ENCODE measurements at regions not wholly inside any gene's neighbourhood (a gene's known extent, or its start where the extent isn't known, plus 50 kb on each side); places are given as distances from the start of the nearest gene placed in this dataset.

DNA sequence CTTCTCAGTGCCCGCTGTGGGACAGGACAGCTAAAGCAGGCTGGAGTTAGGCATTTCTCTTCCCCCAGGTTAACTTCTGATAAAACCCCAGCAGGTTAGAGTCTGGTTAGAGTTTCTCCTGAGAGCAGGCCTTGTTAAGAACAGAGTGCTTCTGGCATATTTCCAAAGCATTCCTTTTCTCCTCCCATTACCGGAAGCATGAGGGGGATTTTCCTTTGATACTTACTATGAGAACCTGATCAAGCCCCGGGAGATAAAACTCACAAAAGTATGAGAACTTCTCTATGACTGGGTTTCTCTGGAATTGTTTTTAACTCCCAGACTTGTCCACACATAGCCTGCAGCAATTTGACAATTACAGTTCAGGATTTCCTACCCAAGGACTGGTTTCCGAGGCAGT lies 77.4 kb upstream of the MAST4 start:
- H3K4me3 ChIP-seq (ENCODE audit: low read depth, low read length): no peak overlapping the region
- TF ChIP-seq, protein P1, sequence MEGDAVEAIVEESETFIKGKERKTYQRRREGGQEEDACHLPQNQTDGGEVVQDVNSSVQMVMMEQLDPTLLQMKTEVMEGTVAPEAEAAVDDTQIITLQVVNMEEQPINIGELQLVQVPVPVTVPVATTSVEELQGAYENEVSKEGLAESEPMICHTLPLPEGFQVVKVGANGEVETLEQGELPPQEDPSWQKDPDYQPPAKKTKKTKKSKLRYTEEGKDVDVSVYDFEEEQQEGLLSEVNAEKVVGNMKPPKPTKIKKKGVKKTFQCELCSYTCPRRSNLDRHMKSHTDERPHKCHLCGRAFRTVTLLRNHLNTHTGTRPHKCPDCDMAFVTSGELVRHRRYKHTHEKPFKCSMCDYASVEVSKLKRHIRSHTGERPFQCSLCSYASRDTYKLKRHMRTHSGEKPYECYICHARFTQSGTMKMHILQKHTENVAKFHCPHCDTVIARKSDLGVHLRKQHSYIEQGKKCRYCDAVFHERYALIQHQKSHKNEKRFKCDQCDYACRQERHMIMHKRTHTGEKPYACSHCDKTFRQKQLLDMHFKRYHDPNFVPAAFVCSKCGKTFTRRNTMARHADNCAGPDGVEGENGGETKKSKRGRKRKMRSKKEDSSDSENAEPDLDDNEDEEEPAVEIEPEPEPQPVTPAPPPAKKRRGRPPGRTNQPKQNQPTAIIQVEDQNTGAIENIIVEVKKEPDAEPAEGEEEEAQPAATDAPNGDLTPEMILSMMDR (IDR thresholded peaks at IDR 0.05; ENCODE audit: insufficient read depth, low read length): no peak
- DNase-seq (ENCODE audit: low read depth): peak; percentile 4

DNA sequence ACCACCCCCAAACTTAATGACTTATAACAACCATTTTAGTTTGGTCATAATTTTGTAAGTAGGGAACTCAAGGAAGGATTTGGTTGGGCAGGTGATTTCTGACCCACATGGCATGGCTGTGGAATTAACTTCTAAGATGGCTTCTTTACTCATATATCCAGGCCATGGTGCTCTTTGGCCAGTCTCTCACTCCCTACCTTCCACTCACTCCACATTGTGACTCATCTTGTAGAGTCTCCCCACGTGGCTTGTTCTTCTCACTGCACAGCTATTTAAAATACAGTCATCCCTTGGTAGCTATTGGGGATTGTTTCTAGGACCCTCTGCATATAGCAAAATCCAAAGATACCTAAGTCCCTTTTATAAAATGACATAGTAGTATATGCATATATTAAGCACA lies 76.6 kb upstream of the MAST4 start:
- TF ChIP-seq, protein P1 (IDR thresholded peaks at IDR 0.05; ENCODE audit: insufficient read depth, low read length): no peak
- DNase-seq (ENCODE audit: low read depth): no peak

DNA sequence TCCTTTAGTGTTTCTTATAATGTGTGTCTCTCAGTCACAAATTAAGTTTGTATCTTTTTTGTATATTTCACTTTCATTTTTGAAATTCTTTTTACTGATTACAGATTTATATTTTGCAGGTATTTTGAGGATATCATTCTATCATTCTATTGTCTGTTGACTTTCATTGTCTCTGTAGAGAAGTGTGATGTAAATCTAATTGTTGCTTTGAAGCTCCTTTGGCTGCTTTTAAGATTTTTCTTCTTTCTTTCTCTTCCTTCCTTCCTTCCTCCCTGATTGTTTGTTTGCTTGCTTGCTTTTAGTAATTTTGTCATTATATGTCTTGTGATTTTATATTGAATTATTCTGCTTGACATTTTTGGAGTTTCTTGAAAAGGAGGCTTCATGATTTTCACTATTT lies 75.3 kb upstream of the MAST4 start:
- TF ChIP-seq, protein P1 (IDR thresholded peaks at IDR 0.05; ENCODE audit: insufficient read depth, low read length): no peak

More for the DNA sequence above, 76.6 kb upstream of the MAST4 start:
- no peak overlapping the region for H3K4me3 ChIP-seq (ENCODE audit: low read depth, low read length)

DNA sequence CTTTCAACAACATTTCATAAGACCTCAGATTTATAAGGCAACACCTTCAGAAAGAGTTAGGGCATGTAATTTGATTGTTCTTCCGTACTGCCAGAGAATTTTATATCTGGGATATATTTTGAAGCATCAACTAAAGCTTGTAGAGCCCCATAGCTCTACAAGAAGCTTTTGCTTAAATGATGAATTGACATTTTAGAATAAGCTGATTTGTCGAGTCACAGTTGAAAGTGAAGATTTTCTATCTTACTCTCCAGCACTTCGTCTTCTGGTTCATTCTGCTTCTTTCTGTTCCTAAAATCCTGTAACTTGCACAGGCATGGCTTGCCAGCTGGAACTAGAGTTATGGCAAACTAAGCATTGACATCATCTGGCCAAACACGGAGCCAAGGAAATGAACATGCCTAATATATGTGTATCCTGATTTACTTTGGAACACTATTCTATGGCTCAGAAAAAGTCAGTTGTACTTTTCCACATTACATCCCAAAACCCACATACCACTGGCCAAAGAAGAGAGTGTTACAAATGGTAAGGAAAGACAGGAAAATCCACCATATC lies 68.6 kb upstream of the MAST4 start:
- DNase-seq (ENCODE audit: low read depth): peak; percentile 25
- TF ChIP-seq, protein P1 (IDR thresholded peaks at IDR 0.05; ENCODE audit: insufficient read depth, low read length): no peak
- H3K4me3 ChIP-seq (ENCODE audit: low read depth, low read length): no peak overlapping the region

More for the DNA sequence above, 75.3 kb upstream of the MAST4 start:
- no peak for DNase-seq (ENCODE audit: low read depth)
- no peak overlapping the region for H3K4me3 ChIP-seq (ENCODE audit: low read depth, low read length)

DNA sequence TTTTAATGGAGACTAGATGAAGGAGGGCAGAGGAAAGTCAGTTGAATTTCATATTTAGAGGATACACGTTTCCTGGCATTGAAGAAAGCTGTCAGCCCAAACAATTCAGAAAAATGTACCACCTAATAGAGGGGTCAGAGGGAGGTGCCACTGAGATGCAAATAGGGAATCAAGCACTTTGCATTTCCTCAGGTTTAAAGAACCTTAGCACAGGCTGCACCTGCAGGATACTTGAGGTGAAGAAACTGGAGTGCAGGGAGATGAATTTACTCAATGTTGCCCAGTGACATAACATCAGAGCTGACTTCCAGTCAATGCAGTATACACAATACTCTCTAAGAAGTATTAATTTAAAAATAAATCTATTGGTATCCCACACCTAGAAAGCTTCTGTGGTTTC lies 67.0 kb upstream of the MAST4 start:
- DNase-seq (ENCODE audit: low read depth): no peak
- H3K4me3 ChIP-seq (ENCODE audit: low read depth, low read length): no peak overlapping the region
- TF ChIP-seq, protein P1 (IDR thresholded peaks at IDR 0.05; ENCODE audit: insufficient read depth, low read length): no peak

DNA sequence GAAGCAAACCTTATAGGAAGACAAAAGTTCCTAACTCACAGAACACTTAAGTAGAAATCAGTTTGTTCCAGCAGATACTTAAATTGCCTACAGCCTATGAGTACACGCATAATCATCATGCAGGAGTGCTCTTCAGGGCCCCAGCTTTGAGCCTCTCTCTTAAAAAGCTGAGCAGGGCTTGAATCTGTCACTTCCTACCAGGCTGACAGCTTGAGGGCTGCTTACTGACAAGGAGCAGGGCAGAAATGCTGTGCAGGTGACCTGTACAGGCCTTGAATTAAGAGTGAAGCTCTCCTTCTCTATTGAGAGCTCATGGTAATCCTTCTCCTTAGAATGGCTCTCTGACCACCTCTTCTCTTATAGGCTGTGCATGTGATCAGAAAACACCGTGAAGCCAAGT lies 66.5 kb upstream of the MAST4 start:
- TF ChIP-seq, protein P1 (IDR thresholded peaks at IDR 0.05; ENCODE audit: insufficient read depth, low read length): no peak
- H3K4me3 ChIP-seq (ENCODE audit: low read depth, low read length): no peak overlapping the region
- no peak for DNase-seq (ENCODE audit: low read depth)

DNA sequence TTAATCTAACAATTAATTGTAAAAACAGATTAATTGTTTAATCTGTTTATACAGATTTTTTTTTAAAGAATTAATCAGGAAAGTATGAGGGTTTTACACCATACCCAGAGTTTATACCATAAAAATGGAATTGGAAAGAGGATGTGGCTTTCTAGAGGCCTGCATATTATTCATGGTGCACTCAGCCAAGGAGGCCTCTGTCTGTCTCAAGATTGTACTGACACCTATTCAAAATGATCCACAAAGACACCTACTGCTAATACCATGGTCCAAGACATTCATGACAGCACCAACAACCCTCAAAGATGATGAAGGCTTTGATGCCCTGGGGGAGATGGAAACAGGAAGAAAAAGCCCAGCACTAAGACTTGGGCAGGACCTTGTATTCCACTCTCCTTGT lies 58.1 kb upstream of the MAST4 start:
- no peak overlapping the region for H3K4me3 ChIP-seq (ENCODE audit: low read depth, low read length)
- no peak for DNase-seq (ENCODE audit: low read depth)
- TF ChIP-seq, protein P1 (IDR thresholded peaks at IDR 0.05; ENCODE audit: insufficient read depth, low read length): no peak

All from fibroblast of the aortic adventitia (primary cell).